ENCODE measurements at regions not wholly inside any gene's neighbourhood (a gene's known extent, or its start where the extent isn't known, plus 50 kb on each side); places are given as distances from the start of the nearest gene placed in this dataset.

- TF ChIP-seq CTCF (IDR thresholded peaks at IDR 0.05) (no peak), POLR2A (IDR thresholded peaks at IDR 0.05) (no peak)
Observed at GRCh38 chr6:101275251-101275650, 118.3 kb upstream of the GRIK2 start.
